PC-9 (cell line): ENCODE measurements at regions not wholly inside any gene's neighbourhood (a gene's known extent, or its start where the extent isn't known, plus 50 kb on each side); places are given as distances from the start of the nearest gene placed in this dataset.

Experiments
- BruUV-seq: library from RNA; stranded (reverse); fragments of 400-500 nt; replicated peaks from 2 replicates; lab custom pipeline; 2021; lab: Mats Ljungman, UMichigan
- CTCF ChIA-PET: fragments of 300-600 bp; sonication (Branson Sonifier 250); formaldehyde crosslinking; loops from one replicate; lab custom pipeline; 2022; ENCODE audit warnings: antibody characterized with exemption; lab: Charles Lee
- POLR2A ChIA-PET: fragments of 300-600 bp; sonication (Branson Sonifier 250); formaldehyde crosslinking; loops from one replicate; lab custom pipeline; 2022; ENCODE audit warnings: antibody characterized with exemption; ENCODE audit not compliant: unreplicated experiment; lab: Charles Lee
- DNase-seq, 2 experiments: peaks; one replicate each; pipeline versions ENCODE4 v3.0.0 to v3.0.0-alpha.2; 2015 to 2022; ENCODE audit warnings: mixed read lengths in 1 of 2
- H2AFZ ChIP-seq: fragments of 200-600 bp; sonication (generic); 2 replicates; pipeline ENCODE4 v1.8.1; 2017; ENCODE audit warnings: antibody characterized with exemption
- H3F3A ChIP-seq: fragments of 200-600 bp; sonication (generic); 2 replicates; pipeline ENCODE4 v1.8.1; 2017; ENCODE audit warnings: antibody characterized with exemption, mild to moderate bottlenecking, low read depth; ENCODE audit not compliant: insufficient read depth
- H3K27ac ChIP-seq: fragments of 200-600 bp; sonication (generic); 2 replicates; pipeline ENCODE4 v1.6.1; 2016; ENCODE audit warnings: mixed run types
- H3K27me3 ChIP-seq: fragments of 200-600 bp; sonication (generic); 2 replicates; pipeline ENCODE4 v1.6.1; 2016; ENCODE audit warnings: low read depth, mixed run types; ENCODE audit not compliant: insufficient read depth
- H3K36me3 ChIP-seq: fragments of 200-600 bp; sonication (generic); 2 replicates; pipeline ENCODE4 v1.6.1; 2016; ENCODE audit warnings: low read depth, mixed run types
- H3K4me1 ChIP-seq: fragments of 200-600 bp; sonication (generic); replicated peaks from 2 replicates; pipeline ENCODE4 v1.6.1; 2016; ENCODE audit warnings: mixed run types; ENCODE audit not compliant: insufficient read depth
- H3K4me2 ChIP-seq: fragments of 200-600 bp; sonication (generic); 2 replicates; pipeline ENCODE4 v1.6.1; 2017; ENCODE audit warnings: mixed run types
- H3K4me3 ChIP-seq: fragments of 200-600 bp; sonication (generic); 2 replicates; pipeline ENCODE4 v1.6.1; 2016; ENCODE audit warnings: mixed run types
- H3K79me2 ChIP-seq: fragments of 200-600 bp; sonication (generic); 2 replicates; pipeline ENCODE4 v1.6.1; 2017; ENCODE audit warnings: low read depth, mixed run types
- H3K9me2 ChIP-seq: fragments of 200-600 bp; sonication (generic); 2 replicates; pipeline ENCODE4 v1.8.1; 2017; ENCODE audit warnings: mild to moderate bottlenecking; ENCODE audit not compliant: insufficient read depth
- H3K9me3 ChIP-seq: fragments of 200-600 bp; sonication (generic); 2 replicates; pipeline ENCODE4 v1.8.1; 2016; ENCODE audit warnings: low read depth; ENCODE audit not compliant: insufficient read depth
- H4K20me1 ChIP-seq: fragments of 200-600 bp; sonication (generic); 2 replicates; pipeline ENCODE4 v1.8.1; 2017; ENCODE audit not compliant: insufficient read depth
- EZH2 ChIP-seq: fragments of 200-600 bp; sonication (generic); IDR thresholded peaks from 2 replicates; pipeline ENCODE4 v1.8.0; 2017; ENCODE audit warnings: antibody characterized with exemption, low read depth
- intact Hi-C: fragments of 100-400 bp; cut with micrococcal nuclease; formaldehyde crosslinking; loops from one replicate; pipeline ENCODE4 v1.10.0; 2022; ENCODE audit not compliant: unreplicated experiment
- TF ChIP-seq, protein P1 (sequence below): fragments of 200-600 bp; sonication (generic); conservative IDR thresholded peaks from 2 replicates; pipeline ENCODE4 v1.6.1; 2017; ENCODE audit warnings: mixed run types, antibody characterized with exemption, mild to moderate bottlenecking, moderate library complexity

DNA sequence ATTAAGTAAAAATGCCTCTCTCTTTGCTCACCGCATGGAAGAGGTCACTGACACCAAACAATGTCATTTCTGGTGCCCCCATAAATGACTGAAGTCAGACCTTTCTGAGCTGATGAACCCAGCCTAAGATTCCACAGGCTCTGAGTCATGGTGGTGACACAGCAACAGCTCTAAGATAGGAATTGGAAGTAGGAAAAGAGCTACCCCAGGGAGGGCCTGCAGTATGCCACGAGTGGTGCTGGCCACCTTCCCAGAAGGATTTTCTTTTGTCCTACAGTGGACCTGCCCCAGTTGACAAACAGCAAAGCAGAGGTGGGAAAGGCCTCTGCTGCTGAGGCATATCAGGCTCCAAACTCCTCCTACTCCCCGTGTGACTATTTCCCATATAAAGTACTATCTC, 208.1 kb downstream of the MINAR1 start:
- Histone ChIP-seq H4K20me1 (no peaks in the 10 kb centered on the region), H3K36me3 (no peaks in the 10 kb centered on the region), H3K27me3 (no peaks in the 10 kb centered on the region), H3K4me3 (no peak overlapping the region), H3F3A (peaks cover 6% of the 10 kb centered on the region; the same call in 1 of the 2 replicates), H3K4me1 (peaks cover 19% of the 10 kb centered on the region), H3K9me3 (no peaks in the 10 kb centered on the region), H3K9me2 (no peaks in the 10 kb centered on the region), H2AFZ (no peak overlapping the region; the same call in 1 of the 2 replicates), H3K27ac (no peak overlapping the region), H3K79me2 (no peaks in the 10 kb centered on the region), H3K4me2 (peak overlapping the region; percentile 18)
- peak; percentile 61 to 72 for DNase-seq
- ChIA-PET CTCF (interaction anchor here (0.6 kb wide), 1 partner anchor 498 kb away, joined by 3 read pairs; no protein-coding TSS in a partner anchor), POLR2A (no interaction called here)
- no TSS peak for BruUV-seq
- intact Hi-C loops = no loop called here
- no peak for TF ChIP-seq EZH2
- TF ChIP-seq, protein P1, sequence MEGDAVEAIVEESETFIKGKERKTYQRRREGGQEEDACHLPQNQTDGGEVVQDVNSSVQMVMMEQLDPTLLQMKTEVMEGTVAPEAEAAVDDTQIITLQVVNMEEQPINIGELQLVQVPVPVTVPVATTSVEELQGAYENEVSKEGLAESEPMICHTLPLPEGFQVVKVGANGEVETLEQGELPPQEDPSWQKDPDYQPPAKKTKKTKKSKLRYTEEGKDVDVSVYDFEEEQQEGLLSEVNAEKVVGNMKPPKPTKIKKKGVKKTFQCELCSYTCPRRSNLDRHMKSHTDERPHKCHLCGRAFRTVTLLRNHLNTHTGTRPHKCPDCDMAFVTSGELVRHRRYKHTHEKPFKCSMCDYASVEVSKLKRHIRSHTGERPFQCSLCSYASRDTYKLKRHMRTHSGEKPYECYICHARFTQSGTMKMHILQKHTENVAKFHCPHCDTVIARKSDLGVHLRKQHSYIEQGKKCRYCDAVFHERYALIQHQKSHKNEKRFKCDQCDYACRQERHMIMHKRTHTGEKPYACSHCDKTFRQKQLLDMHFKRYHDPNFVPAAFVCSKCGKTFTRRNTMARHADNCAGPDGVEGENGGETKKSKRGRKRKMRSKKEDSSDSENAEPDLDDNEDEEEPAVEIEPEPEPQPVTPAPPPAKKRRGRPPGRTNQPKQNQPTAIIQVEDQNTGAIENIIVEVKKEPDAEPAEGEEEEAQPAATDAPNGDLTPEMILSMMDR = no peak

DNA sequence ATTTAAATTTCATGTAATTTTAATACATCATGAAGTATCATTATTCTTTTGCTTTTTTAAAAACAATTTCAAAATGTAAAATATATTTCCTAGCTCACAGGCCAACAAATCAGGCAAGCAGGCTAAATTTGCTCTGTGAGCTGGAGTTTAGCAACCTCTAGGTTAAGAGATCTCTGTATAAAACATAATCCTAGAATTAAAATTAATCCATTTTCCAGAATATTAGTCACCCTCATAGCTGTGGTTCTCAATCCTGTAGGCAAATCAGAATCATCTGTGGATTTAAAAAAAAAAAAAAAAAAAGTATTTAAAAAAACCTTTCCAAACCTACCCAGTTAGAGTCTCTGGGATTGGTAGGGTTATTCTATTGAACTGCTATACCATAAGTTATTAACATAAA, 209.7 kb downstream of the MINAR1 start:
- ChIA-PET POLR2A (no interaction called here), CTCF (interaction anchor here (0.6 kb wide), 1 partner anchor 656 kb away, joined by 13 read pairs; no protein-coding TSS in a partner anchor)
- Histone ChIP-seq H3K79me2 (no peaks in the 10 kb centered on the region), H3F3A (peaks cover 6% of the 10 kb centered on the region; the same call in 1 of the 2 replicates), H3K4me2 (no peak overlapping the region), H3K27ac (no peak overlapping the region), H3K4me1 (peaks cover 19% of the 10 kb centered on the region), H3K27me3 (no peaks in the 10 kb centered on the region), H3K4me3 (no peak overlapping the region), H2AFZ (no peak overlapping the region), H3K9me2 (no peaks in the 10 kb centered on the region), H4K20me1 (no peaks in the 10 kb centered on the region), H3K9me3 (no peaks in the 10 kb centered on the region), H3K36me3 (no peaks in the 10 kb centered on the region)
- no peak for DNase-seq
- TF ChIP-seq, protein P1 = no peak
- no peak for TF ChIP-seq EZH2
- BruUV-seq = no TSS peak
- intact Hi-C loops = no loop called here

DNA sequence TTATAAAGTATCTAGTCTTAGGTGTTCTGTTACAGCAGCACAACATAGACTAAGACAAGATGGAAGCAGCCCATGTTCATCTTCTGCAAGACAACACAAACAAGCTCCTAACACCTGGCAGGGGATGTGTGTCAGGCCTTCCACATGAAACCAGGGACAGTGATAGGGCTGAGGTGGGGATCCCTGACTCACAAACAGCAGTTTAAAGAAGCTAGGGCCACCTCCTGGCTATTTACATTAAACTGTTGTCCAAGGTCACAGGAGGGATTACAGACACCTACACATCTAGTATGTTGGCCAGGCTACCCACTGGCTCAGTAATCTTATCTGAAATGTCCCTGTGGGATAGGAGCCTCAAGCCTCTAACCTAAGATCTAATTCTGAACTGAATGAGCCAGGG, 211.3 kb downstream of the MINAR1 start:
- no peak overlapping the region for H3K27ac ChIP-seq
- H3K36me3 ChIP-seq = no peaks in the 10 kb centered on the region
- CTCF ChIA-PET = no interaction called here
- H3K9me3 ChIP-seq = no peaks in the 10 kb centered on the region
- BruUV-seq = no TSS peak
- POLR2A ChIA-PET = no interaction called here
- no peaks in the 10 kb centered on the region for H4K20me1 ChIP-seq
- no peak overlapping the region for H3K4me3 ChIP-seq
- H3F3A ChIP-seq = peaks cover 6% of the 10 kb centered on the region; the same call in 1 of the 2 replicates
- H3K27me3 ChIP-seq = no peaks in the 10 kb centered on the region
- DNase-seq = no peak
- no peak for TF ChIP-seq EZH2
- TF ChIP-seq, protein P1 = no peak
- intact Hi-C loops = no loop called here
- H2AFZ ChIP-seq = no peak overlapping the region
- H3K4me1 ChIP-seq = peaks cover 19% of the 10 kb centered on the region
- no peaks in the 10 kb centered on the region for H3K9me2 ChIP-seq
- no peak overlapping the region for H3K4me2 ChIP-seq
- no peaks in the 10 kb centered on the region for H3K79me2 ChIP-seq
